Right lobe of liver (tissue), 4 donors: ENCODE measurements at regions not wholly inside any gene's neighbourhood (a gene's known extent, or its start where the extent isn't known, plus 50 kb on each side); places are given as distances from the start of the nearest gene placed in this dataset.

Experiments used
- CTCF ChIP-seq, 4 donors: fragments of 200-600 bp in 3 of 4; fragments of 450-650 bp in 1 of 4; IDR thresholded peaks; one replicate each; pipeline versions ENCODE4 v1.5.1 to v1.8.0; 2016 to 2022; ENCODE audit warnings: antibody characterized with exemption in 4 of 4, mild to moderate bottlenecking in 2 of 4
- POLR2A ChIP-seq: fragments of 450-650 bp; IDR thresholded peaks from one replicate; pipeline ENCODE4 v1.6.1; 2017; ENCODE audit warnings: antibody characterized with exemption, mild to moderate bottlenecking
- donor health status: DM: no; HTN: no; CAD: no.
- donor health status: DM: no; HTN: no; CAD: no.
- donor health status: DM: no; HTN: yes; CAD: no.

GRCh38 chr9:36759141-36759540 is 186.4 kb downstream of the MELK start:
- TF ChIP-seq POLR2A: no peak
- TF ChIP-seq CTCF (IDR thresholded peaks at IDR 0.05): no peak
